Renal cortical epithelial cell (primary cell): ENCODE measurements at regions not wholly inside any gene's neighbourhood (a gene's known extent, or its start where the extent isn't known, plus 50 kb on each side); places are given as distances from the start of the nearest gene placed in this dataset.
"Not testable (repeated sequence)": the region's sequence is repeated elsewhere in the genome, so short reads cannot be mapped to it uniquely, and the experiment has no call there.

Experiments
- DNase-seq: peaks from one replicate; pipeline ENCODE4 v3.0.0-alpha.2; 2011; ENCODE audit warnings: low read depth

DNA sequence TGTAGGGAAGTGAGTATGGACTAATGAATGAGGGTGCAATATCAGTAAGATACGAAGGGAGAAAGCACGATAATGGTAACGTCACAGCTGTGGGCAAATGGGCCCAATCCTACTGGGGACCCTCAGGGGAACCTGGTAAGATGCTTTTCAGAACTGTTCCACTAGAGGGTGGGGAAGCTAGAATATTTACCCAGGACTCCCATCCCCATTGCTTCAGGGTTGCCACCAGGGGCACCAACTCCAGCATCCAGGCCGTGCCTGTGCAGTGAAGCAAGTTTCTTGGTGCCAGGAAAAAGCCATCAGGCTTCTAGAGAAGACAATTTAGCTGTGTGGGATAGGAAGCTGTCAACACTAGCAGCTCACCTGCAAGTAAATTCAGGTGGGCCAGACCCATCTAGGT, 409.3 kb downstream of the AGTPBP1 start:
- no peak for DNase-seq

- DNase-seq: no peak
These were observed 410.1 kb downstream of the AGTPBP1 start for GRCh38 chr9:85331626-85332025.

GRCh38 chr9:85322592-85322991, 419.2 kb downstream of the AGTPBP1 start:
- no peak for DNase-seq

DNA sequence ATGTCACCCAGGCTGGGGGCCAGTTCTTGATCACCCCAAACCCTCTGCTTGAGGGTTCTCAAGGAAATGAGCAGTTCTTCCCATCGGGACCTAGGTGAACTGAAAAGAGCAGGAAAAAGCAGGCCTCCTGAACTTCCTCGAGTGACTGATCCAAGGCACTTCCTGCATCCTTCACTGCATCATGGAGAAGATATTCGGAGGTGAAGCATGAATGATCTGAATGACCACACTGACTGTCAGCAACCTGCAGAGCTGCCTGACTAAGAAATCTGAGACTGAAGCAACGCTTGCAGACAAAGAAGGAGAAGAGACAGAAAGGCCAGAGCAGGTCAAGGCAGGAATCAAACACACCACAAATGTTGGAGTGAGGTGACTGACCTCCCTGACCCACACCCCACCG, 420.2 kb downstream of the AGTPBP1 start:
- peak; percentile 86 for DNase-seq

DNA sequence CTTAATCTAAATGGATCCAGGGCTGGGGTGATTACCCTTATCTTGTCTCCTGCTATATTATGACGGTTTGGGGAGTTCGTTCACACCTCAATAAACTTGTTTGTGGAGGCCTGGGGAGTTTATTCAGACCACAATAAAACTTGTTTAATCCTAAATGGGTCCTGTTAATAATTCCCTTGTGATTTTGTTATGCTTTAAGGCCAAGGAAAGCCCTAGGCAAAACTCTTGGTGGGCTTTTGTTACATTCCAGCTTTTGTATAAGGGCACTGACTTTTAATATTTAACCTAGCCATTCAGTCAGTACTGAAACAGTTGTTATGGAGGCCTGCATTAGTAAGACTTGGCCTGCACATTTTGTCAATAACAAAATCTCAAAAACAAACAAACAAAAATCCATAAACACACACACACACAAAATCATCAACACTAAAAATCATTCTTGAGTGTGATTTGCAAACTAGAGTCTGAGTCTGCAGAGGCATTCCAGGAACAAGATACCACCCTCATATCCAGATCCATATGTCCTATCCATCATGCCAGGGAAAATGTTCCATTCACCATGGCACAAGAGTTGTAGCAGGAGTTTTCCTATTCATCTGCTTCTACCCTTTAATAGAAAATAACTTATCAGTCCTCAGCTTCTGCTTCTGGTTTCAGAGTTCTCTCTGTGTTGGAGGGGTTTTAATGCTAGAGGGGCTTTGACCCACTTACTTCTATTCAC, 421.7 kb downstream of the AGTPBP1 start:
- peak; percentile 92 for DNase-seq

- DNase-seq: not testable (repeated sequence)
These were observed 426.2 kb downstream of the AGTPBP1 start for GRCh38 chr9:85315535-85315934.

- DNase-seq: peak; percentile 2
These were observed 431.2 kb downstream of the AGTPBP1 start for GRCh38 chr9:85310573-85310972.

DNA sequence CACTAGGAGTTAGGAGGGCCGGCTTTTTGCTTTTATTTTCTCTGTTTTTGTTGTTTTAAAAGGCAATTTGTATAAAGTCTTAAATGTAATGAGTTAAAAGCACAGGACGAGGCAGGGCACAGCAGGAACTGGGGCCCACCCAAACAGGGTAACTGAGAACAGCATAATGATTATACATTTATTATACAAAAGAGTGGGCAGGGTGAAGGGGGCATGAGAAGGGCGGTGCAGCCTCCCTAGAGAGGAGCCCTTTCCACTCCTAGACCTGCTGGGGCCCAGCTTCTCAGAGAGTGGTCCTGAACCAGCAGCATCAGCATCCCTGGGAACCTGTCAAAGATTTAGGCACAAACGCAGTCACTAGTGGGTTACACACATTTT, 438.0 kb downstream of the AGTPBP1 start:
- no peak for DNase-seq

DNA sequence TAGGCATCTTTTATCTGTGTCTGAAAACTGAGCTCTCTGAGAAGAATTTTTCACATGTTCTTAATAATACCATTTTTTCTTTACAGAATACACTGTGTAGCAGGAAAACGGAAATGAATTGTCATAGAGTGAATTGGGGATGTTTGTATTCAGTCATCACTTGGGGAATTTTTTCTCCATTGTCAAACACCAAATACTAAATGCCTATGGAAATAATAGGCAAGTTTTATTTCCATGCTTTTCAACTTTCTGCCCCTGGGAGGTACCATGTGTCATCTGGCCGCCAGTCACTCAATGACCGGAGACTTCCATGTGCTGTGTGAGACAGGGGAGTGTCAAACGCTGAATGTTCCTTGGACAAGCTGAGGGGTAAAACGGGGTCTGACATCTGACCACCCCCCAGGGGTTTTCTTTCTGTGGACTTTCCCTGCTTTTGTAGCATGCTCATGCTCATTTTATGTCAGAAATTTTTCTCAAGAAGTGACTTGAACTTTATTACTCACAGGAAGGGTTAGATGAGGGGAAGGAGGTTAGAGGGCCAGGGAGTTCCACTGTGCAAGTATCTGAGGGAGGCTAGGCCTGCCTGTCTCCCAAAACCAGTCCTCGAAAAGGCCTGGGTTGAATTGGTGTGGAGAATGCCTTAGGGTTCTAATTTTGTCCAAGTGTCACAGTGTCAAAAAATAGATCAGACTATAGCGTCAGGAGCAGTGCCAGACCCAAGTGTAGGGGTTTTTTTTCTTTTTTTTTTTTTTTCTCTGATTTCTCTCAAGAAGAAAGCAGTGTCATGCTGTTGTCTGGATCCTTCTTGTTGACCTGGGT, 438.6 kb downstream of the AGTPBP1 start:
- peak; percentile 2 for DNase-seq

- peak; percentile 59 for DNase-seq
These were observed 443.3 kb downstream of the AGTPBP1 start for GRCh38 chr9:85298499-85298898.

GRCh38 chr9:85295244-85295643, 446.5 kb downstream of the AGTPBP1 start:
- DNase-seq: not testable (repeated sequence)

GRCh38 chr9:85292261-85292660, 449.5 kb downstream of the AGTPBP1 start:
- DNase-seq: no peak

DNA sequence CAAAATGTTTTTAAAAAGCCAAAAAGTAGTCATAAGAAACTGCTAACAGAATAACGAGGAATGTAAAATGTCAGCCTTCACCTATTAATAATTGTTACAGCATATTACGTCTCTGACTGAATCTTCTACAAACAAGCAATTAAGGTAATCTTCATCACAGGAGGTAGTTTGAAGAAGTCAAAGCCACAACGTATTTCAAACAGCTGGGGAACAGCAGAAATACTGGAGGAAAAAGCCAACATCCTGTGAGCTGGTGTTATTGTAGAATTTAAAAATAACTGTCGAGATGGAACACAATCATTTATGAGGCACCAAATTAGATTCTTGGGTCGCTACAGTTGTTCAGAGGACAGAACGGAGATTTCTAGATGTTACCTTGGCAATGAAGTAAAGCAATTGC, 450.5 kb downstream of the AGTPBP1 start:
- DNase-seq: no peak

GRCh38 chr9:85290019-85290418, 451.7 kb downstream of the AGTPBP1 start:
- DNase-seq: no peak

DNA sequence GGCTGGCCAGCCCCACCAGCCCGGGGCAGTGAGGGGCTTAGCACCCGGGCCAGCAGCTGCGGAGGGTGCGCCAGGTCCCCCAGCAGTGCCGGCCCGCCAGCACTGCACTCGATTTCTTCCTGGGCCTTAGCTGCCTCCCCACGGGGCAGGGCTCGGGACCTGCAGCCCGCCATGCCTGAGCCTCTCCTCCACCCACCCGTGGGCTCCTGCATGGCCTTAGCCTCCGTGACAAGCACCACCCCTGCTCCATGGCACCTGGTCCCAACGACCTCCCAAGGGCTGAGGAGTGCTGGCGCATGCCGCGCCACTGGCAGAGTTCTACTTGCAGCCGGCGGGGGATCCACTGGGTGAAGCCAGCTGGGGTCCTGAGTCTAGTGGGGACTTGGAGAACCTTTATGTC, 452.6 kb downstream of the AGTPBP1 start:
- DNase-seq: no peak

GRCh38 chr9:85283421-85283820, 458.3 kb downstream of the AGTPBP1 start:
- no peak for DNase-seq

GRCh38 chr9:85278769-85279168, 463.0 kb downstream of the AGTPBP1 start:
- DNase-seq: no peak

GRCh38 chr9:85276741-85277140, 465.0 kb downstream of the AGTPBP1 start:
- DNase-seq: no peak

DNA sequence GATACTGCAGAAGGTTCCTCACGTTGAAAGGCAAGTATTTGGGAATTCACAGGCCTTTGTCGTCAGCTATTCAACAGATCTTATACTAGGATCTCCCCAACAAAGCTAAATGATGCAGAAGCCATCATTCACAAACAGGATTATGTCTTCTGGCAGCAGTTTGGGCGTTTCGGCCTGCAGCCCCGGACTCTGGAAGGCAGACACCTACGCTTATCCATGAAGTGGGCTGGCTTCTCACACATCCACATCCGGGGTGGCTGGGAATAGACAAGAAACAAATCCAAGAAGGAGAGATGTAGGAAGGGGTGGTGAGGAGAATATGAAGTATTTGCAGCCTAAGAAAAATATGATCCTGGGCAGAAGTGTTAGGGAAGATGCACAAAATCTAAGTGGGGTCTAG, 471.9 kb downstream of the AGTPBP1 start:
- DNase-seq: no peak

- no peak for DNase-seq
These were observed 473.6 kb downstream of the AGTPBP1 start for GRCh38 chr9:85268131-85268530.

- DNase-seq: no peak
These were observed 477.1 kb downstream of the AGTPBP1 start for GRCh38 chr9:85264695-85265094.

DNA sequence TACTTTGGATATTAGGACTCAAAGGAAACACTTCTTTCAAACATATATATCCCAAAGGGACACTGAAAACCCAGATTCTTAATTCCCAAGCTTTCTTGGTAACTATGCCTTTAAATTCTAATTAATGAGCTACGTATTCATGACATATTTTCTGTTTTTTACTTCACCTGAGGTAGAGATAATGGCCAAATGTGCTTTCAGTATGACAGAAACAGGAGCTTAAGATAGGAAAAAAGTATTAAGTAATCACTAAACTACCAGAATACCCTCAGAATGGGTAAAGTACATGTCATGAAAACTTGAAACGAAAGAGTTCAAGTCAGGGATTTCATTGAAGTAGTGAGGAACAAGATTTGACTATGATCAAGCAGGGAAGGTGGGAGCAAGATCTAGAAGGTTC, 478.5 kb downstream of the AGTPBP1 start:
- no peak for DNase-seq

GRCh38 chr9:85262333-85262732, 479.4 kb downstream of the AGTPBP1 start:
- DNase-seq: peak; percentile 21
